ENCODE measurements at regions not wholly inside any gene's neighbourhood (a gene's known extent, or its start where the extent isn't known, plus 50 kb on each side); places are given as distances from the start of the nearest gene placed in this dataset.

DNA sequence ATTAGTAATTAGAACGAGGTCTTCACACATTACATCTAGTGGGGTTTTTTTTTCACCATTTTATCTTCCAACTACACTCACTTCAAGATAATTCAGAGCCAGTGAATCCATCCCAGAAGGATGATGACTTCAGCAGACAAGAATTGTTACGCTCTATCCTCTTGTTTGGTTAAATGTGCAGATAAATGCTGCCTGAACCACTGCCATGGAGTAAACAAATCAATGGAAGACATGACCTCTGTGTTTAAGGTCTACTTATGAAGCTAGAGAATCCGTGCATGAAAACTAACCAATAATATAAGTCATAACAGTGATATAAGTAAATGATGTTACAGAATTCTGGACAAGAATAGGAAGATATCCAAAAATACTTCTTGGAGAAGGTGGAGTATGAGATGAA lies 602.6 kb downstream of the TLR4 start:
- no peak for DNase-seq (ENCODE audit: low read depth)

DNA sequence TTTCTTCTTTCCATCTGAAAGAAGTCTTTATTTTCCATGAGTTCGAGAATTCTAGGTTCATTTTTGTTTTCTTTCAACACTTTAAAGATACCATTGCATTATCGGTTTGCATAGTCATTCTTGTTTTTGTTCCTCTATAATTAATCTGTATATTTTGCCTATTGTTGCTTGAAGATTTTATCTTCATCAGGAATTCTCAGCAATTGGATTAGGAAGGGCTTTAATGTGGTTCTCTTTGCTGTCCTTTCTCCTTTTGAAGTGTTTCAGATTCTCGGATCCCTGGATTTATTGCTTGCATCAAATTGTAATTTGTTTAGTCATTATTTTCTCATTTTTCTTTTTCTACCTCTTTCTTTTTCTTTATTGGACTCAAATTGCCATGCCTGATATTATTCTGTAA lies 609.8 kb downstream of the TLR4 start:
- no peak for DNase-seq (ENCODE audit: low read depth)

DNA sequence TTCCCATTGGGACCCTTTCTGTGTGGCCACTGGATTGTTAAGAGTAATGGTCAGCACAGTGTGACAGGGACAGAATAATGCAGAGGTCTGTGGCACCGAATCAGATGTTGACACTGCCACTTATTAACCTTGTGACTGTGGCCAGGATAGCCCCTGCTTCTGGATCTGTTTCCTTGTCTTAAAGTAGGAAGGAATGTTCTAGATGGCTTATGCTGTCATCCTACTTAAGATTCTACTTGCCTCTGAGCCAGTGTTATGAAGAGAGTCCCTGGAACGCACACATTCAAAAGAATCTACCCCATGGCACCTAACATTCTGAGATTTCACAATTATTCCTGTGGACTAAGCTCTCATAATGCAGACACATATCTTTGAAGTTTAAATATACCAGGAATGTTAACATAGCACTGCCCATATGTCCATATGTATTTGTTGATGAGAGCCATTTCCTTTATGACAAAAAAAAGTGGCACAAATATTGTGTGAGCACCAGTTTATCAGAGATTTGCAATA lies 612.7 kb downstream of the TLR4 start:
- DNase-seq (ENCODE audit: low read depth), result no peak

DNA sequence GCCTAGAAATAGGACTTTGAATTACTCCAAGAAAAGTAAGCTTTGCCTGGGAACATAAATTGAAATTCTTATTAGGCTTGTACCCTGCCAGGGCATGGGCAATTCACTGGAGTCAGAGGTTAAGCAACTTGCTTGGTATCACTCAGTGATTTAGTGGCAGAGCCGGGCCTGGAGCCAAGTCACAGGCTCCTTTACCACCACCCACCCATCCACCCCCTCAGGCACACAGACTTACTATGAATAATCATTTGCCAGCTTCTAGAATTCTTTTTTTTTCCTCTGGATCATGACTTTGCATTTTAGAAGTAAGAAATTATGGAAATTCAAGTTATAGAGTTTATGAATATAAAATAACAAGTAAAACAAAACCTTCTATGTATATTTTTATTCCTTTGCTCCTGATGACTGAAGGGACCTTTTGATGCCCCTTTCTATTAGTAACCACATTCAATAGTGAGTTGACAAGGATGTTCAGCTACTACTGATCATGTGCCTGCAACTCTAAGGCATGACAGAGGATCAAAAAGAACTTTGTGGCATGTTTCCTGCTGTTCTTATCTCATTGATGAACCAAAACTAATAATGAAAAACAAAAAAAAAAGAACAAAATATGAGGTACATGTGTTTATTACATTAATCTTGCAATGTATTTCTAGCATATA lies 614.7 kb downstream of the TLR4 start:
- no peak for DNase-seq (ENCODE audit: low read depth)

DNA sequence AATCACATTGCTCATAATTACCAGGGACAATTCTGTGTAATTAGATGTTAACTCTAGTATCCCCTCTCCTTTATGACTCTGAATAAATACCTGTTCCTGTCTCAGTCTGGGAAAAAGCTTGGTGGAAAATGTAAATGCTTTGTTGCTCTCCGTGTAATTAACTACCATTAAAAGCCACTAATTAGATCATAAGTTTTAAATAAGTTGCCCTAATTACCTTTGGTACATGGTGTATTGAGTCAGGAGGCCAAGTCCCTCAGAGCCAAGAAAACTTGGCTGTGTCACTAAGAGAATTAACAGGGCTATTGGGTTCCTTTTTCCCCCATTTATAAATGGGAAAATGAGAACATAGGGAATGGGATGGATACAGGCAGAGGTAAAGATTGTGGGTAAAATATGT lies 617.6 kb downstream of the TLR4 start:
- no peak for DNase-seq (ENCODE audit: low read depth)

DNA sequence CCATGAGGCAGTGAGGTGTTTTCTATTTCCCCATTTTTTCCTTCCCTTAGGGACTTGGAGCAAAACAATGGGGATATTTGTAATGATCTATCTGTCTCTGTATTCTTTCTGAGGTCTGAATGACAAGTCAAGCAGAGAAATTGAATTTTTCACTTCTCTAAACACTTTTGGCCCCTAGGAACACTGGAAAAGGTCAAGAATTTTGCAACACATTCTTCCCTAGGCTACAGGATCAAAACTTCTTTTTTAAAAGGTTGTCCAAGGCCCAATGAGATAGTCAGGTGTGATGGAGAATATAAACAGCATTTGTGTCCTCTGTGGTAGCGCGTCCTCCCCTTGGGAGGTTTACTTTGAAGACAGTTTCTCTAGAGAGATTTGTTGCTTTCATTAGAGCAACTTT lies 620.5 kb downstream of the TLR4 start:
- DNase-seq (ENCODE audit: low read depth), result no peak

DNA sequence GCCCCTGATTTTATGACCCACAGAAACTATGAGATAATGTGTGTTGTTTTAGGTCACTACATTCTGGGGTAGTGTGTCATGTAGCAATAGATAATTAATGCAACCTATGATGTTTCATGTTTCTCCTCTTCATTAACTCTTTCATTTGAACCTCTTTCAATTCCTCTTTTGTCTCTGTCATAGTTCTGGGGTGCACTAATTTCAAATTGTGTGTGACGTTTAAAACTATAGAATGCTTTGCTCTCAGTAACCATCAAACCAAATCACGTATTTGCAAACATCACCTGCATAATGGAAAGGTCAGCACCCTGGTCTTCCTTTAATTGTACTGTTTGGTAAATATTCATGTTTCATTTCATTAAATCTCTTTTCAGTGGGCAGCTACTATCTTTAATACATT lies 621.6 kb downstream of the TLR4 start:
- DNase-seq (ENCODE audit: low read depth), result no peak

DNA sequence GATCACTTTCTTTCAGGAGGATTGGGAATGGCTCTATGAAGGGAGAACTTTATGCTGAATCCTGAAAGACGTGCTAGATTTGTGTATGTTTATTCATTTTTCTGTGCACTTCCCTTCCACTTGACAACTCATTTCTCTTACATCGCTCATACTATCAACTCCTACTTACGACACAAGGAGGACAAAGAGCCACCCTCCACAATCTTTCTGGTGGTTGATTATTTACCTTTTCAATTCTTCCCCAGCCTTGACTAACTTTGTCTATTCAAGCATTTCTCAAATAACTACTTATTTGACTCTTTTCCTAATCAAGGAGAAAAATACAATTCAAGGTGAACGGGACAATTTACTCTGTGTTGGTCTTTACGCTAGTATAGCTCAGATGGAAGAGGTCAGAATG lies 622.1 kb downstream of the TLR4 start:
- DNase-seq (ENCODE audit: low read depth), result no peak

DNA sequence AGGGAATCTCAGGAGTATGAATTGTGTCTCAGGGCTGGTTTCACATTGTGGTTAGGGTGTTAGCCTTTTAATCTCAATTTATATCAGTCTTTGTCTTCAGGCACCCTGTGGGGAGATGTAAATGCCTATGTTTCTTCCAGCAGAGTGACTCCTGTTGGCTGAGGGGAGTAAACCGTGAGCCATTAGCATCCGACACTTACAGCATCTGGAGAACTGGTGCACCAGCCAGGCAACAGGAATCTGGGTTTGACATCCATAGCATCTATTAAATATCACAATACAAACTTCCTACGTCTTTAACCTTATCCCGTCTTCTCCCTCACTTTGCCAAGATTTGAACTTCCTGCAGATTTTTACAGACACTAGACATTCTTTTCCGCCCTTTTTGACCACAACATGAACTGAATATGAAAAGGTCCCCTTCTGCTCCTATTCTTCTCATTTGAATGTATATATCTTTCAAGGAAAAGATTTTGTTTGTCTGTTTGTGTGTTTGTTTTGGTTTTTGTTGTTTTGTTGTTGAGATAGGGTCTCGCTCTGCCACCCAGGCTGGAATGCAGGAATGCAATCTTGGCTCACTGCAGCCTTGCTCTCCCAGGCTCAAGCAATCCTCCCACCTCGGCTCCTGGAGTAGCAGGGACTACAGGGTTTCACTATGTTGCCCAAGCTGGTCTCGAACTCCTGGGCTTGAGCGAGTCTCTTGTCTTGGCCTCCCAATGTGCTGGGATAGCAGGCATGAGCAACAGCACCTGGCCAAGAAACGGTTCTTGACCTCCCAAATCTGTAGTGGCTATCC lies 626.2 kb downstream of the TLR4 start:
- no peak for DNase-seq (ENCODE audit: low read depth)

DNA sequence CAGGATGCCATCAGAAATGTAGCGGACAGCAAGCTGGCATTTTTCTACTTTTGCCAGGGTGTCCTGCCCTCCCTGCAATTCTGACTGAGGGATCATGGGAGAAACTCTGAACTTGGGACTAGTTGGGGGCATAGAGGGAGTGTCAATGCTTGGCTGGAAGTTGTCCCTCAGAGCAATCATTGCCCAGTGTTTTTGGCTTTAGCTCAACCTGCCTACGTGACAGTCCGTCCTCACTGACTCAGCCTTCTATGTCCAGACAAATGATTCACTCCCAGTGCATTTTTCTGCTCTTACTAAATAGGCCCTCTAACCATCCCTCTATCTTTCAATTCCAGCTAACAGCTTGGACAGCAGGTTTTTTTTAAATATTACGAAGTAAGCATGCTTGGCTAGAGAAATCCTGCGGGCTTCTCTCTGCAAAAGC lies 627.4 kb downstream of the TLR4 start:
- no peak for DNase-seq (ENCODE audit: low read depth)

DNA sequence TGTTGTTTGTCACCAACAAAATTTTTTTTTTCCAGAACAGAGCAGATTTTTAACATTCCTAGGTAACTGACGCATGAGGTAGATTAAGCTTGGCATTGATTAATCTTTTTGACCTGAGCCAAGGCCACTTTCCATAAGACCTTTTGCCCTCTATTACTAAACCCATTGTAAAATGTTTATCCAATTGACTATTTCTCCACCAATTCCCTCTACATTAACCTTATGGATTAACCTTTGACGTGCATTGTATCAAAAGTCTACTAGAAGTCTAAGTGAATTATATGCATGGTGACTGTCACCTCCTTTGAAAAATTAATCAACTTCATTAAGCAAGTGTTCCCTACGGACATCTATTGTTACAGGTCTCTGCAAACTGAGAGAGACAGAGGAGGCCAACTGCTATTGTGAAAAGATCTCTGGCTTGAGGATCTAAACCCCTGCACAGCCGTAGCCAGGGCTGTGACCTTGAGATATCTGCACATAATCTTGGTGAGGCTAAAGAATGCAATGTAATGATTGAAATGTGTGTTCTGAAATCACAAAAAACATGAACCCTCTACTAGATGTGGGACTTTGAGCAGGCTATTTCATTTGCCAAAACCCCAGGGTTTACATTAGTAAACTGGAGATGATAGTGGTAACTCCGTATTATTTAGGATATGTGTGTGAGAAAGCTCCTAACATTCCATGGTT lies 632.2 kb downstream of the TLR4 start:
- DNase-seq (ENCODE audit: low read depth), result no peak

DNA sequence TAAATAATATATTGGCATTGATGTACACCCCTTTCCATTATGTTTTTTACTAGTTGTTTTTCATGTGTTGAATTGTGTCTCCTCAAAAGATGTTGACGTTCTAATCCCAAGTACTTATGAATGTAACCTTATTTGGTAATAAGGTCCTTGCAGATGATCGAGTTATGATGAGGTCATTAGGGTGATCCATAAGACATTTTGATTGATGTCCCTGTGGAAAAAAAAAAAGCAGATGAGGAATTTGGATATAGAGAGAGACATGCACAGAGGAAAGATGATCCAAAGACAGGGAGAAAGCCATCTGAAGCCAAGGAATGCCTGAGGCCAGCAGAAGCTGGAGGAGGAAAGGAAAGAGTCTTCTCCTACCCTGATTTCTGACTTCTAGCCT lies 632.7 kb downstream of the TLR4 start:
- no peak for DNase-seq (ENCODE audit: low read depth)

DNA sequence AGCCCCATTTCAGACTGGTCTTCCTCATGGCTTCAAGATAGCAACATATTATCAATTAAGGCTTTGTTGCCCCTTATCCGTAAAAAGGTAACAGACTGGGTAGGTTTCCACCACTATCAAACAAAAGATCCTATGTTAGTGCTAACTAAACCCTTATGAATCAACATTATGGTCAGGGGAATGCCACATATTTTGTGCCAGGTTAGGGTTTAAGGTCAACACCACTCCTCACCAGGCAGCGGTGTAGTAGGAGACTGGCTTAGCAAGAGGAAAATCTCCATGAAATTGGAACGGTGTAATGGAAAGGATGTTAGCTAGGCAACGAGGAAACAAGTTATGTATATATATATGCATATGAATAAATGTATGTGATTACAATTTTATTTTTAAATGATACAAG lies 655.8 kb downstream of the TLR4 start:
- no peak for DNase-seq (ENCODE audit: low read depth)

DNA sequence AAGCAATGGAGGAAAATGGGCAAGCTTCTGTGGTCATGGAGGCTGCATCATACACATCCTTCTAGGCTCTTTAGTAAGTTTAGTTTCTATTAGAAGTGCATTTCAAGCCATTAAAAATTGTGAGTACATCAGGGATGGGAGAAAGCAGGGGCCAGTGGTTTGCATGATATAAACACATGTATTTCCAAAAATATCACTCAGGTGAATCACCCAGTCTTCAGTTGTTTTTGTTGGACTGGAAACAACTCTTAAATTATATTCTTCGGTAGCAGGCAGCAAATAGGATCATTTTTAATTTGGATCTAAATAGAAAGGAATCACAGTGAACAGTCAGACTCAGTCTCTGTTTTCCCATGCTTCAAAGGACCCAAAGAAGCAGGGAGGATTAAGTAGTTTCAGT lies 657.9 kb downstream of the TLR4 start:
- no peak for DNase-seq (ENCODE audit: low read depth)

DNA sequence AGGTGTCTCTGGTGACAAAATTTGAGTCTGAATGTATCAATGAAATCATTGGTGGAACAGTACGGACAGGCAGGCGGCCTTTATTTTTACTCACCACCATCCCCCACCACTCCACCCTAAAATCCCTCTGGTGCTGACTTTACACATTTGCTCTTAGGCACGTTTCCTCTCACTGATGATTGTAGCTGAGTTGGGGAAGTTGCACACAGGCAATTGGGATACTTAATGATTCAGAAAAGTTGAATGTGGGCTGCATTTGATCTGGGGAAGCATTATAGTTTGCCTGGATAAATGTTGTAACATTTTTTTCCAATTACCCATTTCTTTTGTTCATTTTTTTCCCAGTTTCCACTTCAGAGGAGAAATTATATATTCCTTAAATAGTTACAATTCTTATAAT lies 658.4 kb downstream of the TLR4 start:
- DNase-seq (ENCODE audit: low read depth), result no peak

DNA sequence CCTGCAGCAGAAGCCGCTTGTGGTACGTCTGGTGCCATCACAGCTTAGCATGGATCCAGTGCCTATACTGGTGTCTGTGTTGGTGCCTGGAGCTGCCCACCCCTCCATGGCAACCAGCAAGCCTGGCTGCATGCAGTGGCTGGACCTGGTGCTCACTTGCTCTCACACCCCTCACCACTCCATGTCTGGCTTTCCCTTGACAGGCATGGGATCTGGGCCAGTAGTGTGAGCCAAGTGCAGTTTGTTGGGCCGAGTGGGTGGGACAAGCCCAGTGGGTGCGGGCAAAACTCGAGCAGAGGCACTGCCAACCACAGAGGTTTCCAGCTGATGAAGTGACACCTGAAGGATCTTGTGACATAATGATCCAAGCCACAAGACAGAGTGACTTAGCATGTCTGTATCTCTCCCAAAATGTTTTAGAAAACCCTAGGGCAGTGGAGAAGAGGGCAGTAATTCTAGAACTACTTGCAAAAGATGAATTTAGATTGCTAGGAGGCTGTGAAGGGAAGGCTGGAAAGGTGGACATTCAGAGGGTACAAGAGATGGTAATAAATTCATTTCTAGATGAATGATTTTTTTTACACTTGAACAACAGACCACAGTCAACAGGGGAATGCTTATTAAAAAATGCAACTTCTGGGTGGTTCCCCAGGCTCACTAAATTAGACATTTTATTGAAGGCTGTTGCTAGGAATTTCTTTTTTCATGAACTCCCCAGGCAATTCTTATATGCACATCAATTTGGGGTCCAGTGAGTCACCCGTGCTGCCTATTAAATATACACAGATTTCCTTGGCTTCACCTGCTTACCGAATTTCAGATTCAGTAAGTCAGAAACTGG lies 660.3 kb downstream of the TLR4 start:
- DNase-seq (ENCODE audit: low read depth), result no peak

DNA sequence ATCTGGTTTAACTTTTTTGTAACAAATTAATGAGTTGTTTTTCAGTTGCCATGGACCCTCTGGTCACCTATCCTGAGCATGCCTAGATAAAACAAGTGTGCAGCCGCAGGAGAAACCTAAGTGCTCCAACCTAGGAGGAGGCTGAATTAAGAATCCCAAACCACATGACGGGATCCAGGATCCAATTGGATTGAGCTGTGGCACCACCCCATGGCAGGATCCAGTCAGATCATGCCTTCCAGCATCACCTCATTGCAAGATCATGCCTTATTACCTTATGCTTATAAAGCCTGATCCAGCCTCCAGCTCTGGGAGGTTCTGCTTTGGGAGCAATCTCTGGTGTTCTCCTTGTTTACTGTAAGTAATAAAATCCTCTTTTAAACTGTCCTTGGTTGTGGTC lies 662.0 kb downstream of the TLR4 start:
- no peak for DNase-seq (ENCODE audit: low read depth)

DNA sequence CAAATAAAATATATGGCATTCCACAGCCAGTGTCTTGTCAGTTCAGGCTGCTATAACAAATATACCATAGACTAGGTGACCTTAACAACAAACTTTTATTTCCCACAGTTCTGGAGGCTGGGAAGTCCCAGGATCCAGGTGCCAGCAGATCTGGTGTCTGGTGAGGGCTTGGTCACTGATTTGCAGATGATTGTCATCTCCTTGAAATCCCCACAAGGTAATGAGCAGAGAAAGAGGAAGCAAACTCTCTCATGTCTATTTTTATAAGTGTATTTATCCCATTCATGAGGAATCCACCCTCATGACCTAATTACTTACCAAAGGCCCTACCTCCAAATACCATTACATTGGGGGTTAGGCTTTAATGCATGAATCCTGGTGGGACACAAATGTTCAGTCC lies 663.2 kb downstream of the TLR4 start:
- DNase-seq (ENCODE audit: low read depth), result no peak

DNA sequence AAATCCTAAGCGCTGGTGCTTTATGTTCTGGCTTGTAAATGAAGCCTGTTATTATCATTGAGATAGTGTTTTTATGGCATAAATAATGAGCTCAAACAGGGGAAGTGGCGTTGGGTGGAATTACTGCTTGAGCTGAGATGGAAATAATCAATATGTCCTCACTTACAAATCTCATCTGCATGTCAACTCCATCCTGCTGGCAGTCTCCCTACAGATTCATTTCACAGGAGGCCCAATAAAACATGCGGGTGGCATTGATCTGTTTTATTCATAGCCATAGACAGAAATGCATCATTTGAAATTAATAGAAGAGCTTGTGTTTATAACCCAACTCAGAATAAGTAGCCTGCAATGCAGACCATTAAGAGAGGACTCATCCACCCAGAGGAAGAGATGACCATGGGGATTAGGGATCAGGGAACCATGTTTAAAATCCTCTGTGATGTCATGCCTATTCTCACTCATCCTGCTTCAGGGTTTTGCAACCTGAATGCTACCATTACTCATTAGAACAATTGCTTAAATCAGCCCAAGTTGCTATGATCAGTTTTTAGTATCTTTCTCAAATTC lies 680.4 kb downstream of the TLR4 start:
- no peak for DNase-seq (ENCODE audit: low read depth)

DNA sequence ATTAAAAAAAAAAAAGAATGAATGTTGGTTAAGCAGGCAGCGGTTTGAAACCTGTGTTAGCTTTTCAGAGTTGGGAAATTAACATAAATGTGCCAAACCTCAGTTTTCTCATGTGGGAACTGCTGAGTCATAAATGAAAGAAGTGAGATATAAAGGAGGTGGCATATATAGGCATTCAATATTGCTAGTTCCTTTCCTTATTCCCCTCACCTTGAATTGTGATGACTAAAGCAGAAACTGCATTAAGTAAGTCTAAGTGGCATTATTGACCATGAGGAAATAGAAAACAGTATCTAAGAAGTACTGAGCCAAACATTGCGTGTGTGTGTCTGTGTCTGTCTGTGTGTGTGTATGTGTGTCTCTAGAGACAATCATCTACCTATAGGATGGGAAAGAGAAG lies 691.2 kb downstream of the TLR4 start:
- no peak for DNase-seq (ENCODE audit: low read depth)

DNA sequence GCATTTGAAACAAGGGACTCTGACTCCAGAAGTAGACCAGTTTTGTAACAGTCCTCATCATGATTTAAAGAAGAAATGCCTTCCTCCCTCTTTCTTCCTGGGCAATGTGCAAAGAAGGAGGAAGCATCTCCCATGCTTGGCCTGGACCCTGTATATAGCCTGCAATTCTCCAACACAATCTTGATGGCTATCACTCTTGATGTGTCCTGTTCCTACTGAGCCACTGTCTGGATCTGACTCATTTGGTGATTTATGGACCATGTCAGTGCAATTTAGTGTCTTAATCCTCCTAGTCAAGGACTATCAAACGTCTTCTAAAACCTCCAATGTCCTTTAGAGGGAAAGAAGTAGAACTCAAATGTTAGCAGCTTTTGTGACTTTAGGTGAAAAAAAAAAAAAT lies 697.3 kb downstream of the TLR4 start:
- no peak for DNase-seq (ENCODE audit: low read depth)

DNA sequence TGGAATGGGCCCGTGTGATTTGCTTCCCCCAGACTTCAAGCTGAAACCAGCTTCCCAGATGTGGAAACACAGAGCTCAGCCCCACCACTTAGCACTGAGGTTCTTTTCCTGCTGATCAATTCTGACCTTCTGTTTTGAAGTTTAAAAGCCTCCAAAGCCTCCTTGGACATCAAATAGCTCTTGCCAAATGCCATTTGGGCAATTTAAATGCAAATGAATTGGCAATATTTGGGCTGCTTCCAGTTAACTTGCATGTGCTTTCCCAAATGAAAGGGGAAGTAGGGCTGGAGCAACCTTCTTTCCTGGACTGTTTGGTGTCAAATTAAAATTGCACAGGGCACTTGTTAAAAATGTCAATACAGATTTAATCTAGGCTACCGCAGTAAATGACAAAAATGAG lies 710.5 kb downstream of the TLR4 start:
- DNase-seq (ENCODE audit: low read depth), result no peak

All from CMK (cell line).